Right lobe of liver (tissue), 6 donors: ENCODE measurements at regions not wholly inside any gene's neighbourhood (a gene's known extent, or its start where the extent isn't known, plus 50 kb on each side); places are given as distances from the start of the nearest gene placed in this dataset.
A peak's percentile ranks its signal among the peaks of the same experiment; 100 is the strongest.

Source experiments
- ATAC-seq, 4 donors: fragments of 200-7000 bp; cut with Tn5 transposase; one replicate each; pipeline ENCODE4 v1.9.1; 2020; ENCODE audit warnings: mild to moderate bottlenecking in 4 of 4, moderate library complexity in 4 of 4
- DNase-seq, 3 donors: peaks; one replicate each; pipeline ENCODE4 v3.0.0-alpha.2; 2020
- H3K27ac ChIP-seq, 3 donors: fragments of 200-600 bp; one replicate each; pipeline ENCODE4 v1.8.0; 2022
- H3K27me3 ChIP-seq, 2 donors: fragments of 200-600 bp; one replicate each; pipeline ENCODE4 v1.8.0; 2022
- H3K36me3 ChIP-seq, 4 donors: fragments of 200-600 bp; sonication (generic) in 1 of 4; one replicate each; pipeline versions ENCODE4 v1.5.1 to v1.8.0; 2017 to 2022; ENCODE audit warnings: control low read depth in 1 of 4
- H3K4me1 ChIP-seq, 4 donors: fragments of 200-600 bp; sonication (generic) in 1 of 4; one replicate each; pipeline versions ENCODE4 v1.5.1 to v1.8.0; 2017 to 2022; ENCODE audit warnings: control low read depth in 1 of 4
- H3K4me3 ChIP-seq, 3 donors: fragments of 200-600 bp; one replicate each; pipeline ENCODE4 v1.8.0; 2022
- H3K9me3 ChIP-seq, 4 donors: fragments of 200-600 bp; sonication (generic) in 1 of 4; one replicate each; pipeline versions ENCODE4 v1.5.1 to v1.8.0; 2017 to 2022; ENCODE audit warnings: control low read depth in 1 of 4
- CTCF ChIP-seq, 4 donors: fragments of 200-600 bp in 3 of 4; fragments of 450-650 bp in 1 of 4; IDR thresholded peaks; one replicate each; pipeline versions ENCODE4 v1.5.1 to v1.8.0; 2016 to 2022; ENCODE audit warnings: antibody characterized with exemption in 4 of 4, mild to moderate bottlenecking in 2 of 4
- POLR2A ChIP-seq: fragments of 450-650 bp; IDR thresholded peaks from one replicate; pipeline ENCODE4 v1.6.1; 2017; ENCODE audit warnings: antibody characterized with exemption, mild to moderate bottlenecking
- WGBS: methylation state at CpG from one replicate; pipeline ENCODE4 v1.1.6; 2018; ENCODE audit warnings: low coverage, low lambda C conversion rate; ENCODE audit not compliant: insufficient coverage; ENCODE audit errors: missing lambda C conversion rate; 5-methylcytosine and 5-hydroxymethylcytosine counted together
- intact Hi-C, 2 donors: fragments of 100-400 bp; cut with DNase I; formaldehyde crosslinking; loops; one replicate each; pipeline versions ENCODE4 v1.11.2 to v1.14.1; 2022
- donor health status: DM: no; HTN: yes; CAD: no.
- donor health status: DM: no; HTN: no; CAD: no.
- donor health status: DM: no; HTN: no; CAD: no.
- donor health status: DM: no; HTN: yes; CAD: no.
- donor health status: DM: no; HTN: yes; CAD: no.

DNA sequence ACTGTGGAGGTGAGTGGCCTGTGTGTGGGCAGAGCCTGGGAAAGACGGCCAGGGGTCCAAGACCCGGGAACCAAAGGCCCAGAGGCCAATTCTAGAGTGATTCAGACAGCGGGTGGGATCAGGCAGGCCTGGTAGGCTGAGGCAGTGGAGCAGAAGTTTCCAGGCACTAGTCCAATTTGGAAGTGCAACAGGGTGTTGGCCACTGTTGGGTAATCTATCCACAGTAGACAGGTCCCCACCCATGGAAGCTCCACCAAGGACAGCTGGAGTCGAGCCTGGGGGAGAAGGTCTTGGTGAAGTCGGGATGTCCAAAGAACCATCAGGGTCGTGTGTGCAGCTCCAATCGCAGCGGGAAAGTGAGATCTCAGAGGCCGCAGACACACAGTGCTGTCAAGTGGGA is 125.8 kb upstream of the COPS8 start:
- ATAC-seq = no peak
- no peaks in the 10 kb centered on the region for H3K36me3 ChIP-seq
- no peaks in the 10 kb centered on the region for H3K4me1 ChIP-seq
- no peaks in the 10 kb centered on the region for H3K27me3 ChIP-seq
- H3K9me3 ChIP-seq = no peaks in the 10 kb centered on the region
- TF ChIP-seq POLR2A (no peak), CTCF (IDR thresholded peaks at IDR 0.05) (no peak)
- no peak overlapping the region for H3K27ac ChIP-seq
- peak in 1 of 3 donors; percentile 36 for DNase-seq
- no peak overlapping the region for H3K4me3 ChIP-seq
- intact Hi-C loops = no loop called here
- WGBS = 87% methylated on average over 5 of the region's 9 CpGs

DNA sequence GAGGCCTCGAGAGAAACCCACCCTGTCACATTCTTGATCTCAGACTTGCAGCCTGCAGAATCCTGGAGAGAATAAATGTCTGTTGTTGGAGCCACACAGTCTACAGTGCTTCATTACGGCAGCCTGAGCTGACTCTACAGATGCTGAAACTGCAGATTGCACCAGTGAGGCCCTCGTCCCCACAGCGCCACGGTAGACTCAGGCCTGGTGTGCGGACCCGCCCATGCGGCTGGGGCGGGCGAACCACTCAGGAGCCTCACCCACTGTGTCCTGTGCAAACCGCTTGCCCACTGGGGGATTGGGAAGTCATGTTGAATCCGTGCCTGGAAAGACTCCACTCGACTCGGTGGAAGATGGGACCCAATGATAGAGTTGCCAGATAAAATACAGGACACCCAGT is 125.2 kb upstream of the COPS8 start:
- no peaks in the 10 kb centered on the region for H3K27me3 ChIP-seq
- no peak overlapping the region for H3K27ac ChIP-seq
- no peaks in the 10 kb centered on the region for H3K9me3 ChIP-seq
- TF ChIP-seq POLR2A (no peak), CTCF (IDR thresholded peaks at IDR 0.05) (no peak)
- ATAC-seq = no peak
- 96% methylated on average over 3 of the region's 14 CpGs for WGBS
- no peak overlapping the region for H3K4me3 ChIP-seq
- DNase-seq = peak in 1 of 3 donors; percentile 40
- intact Hi-C loops = no loop called here
- H3K4me1 ChIP-seq = no peaks in the 10 kb centered on the region
- H3K36me3 ChIP-seq = no peaks in the 10 kb centered on the region

GRCh38 chr2:236962816-236963215 is 122.9 kb upstream of the COPS8 start:
- Histone ChIP-seq H3K4me3 (no peak overlapping the region), H3K9me3 (no peaks in the 10 kb centered on the region), H3K36me3 (no peaks in the 10 kb centered on the region), H3K27ac (no peak overlapping the region), H3K27me3 (no peaks in the 10 kb centered on the region), H3K4me1 (no peaks in the 10 kb centered on the region)
- WGBS = 90% methylated on average over 3 of the region's 4 CpGs
- DNase-seq (peak in 1 of 3 donors; percentile 16), ATAC-seq (no peak)
- intact Hi-C loops = no loop called here
- no peak for TF ChIP-seq POLR2A
- TF ChIP-seq CTCF (IDR thresholded peaks at IDR 0.05) = no peak

DNA sequence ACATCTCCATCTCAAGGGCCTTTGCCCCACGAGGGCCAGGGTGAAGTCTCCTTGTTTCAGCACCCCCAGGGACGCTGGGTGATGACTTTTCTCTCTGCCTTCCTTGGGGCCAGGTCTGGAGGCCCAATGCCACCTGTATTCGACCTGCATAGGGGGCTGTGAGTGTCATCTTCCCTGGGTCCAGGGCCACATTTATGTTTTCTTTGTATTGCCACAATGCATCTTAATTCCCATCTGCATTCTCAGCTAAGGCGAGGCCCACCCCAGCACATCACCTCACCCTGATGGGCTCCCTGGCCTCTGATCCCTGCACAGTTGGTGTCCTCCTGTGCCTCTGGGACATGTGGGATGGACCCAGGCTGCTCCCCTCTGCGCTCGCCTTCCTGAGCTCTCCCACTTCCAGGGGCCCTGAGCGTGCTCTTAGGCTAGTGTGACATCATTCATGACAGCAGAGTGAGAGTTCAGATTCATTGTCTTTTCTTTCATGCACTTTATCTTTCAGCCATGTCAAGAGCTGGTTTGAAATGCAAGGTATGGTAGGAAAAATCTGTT is 122.0 kb upstream of the COPS8 start:
- 65% methylated on average over 2 of the region's 7 CpGs for WGBS
- H3K4me3 ChIP-seq = no peak overlapping the region
- no peaks in the 10 kb centered on the region for H3K4me1 ChIP-seq
- H3K9me3 ChIP-seq = no peaks in the 10 kb centered on the region
- no peaks in the 10 kb centered on the region for H3K27me3 ChIP-seq
- intact Hi-C loops = no loop called here
- no peaks in the 10 kb centered on the region for H3K36me3 ChIP-seq
- DNase-seq (peak in 1 of 3 donors; percentile 37), ATAC-seq (no peak)
- TF ChIP-seq POLR2A (no peak), CTCF (IDR thresholded peaks at IDR 0.05) (no peak)
- H3K27ac ChIP-seq = no peak overlapping the region

DNA sequence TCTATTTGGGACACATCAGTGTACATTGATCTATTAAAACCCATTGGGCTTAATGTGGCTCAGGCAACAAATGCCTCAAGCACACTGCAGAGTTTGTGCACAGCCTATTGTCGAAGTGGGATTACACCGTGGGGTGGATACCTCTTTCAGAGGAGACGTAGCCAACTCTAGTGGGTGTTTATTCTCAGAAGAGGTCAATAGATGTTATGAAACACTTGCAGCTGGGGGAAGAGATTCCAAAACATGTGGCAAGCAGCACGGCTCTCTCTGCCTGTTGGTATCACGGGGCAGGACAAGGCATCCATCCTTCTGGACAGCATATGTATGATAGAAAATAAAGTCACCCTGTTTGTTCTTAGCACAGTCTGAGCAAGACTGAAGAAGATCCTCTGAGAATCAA is 121.4 kb upstream of the COPS8 start:
- 27% methylated on average over 5 of the region's 5 CpGs for WGBS
- peak in 1 of 4 donors; percentile 6 for TF ChIP-seq CTCF (IDR thresholded peaks at IDR 0.05)
- no peak for TF ChIP-seq POLR2A

More for the DNA sequence above, 121.4 kb upstream of the COPS8 start:
- intact Hi-C loops = no loop called here
- Histone ChIP-seq H3K9me3 (no peaks in the 10 kb centered on the region), H3K4me1 (no peaks in the 10 kb centered on the region), H3K27ac (no peak overlapping the region), H3K4me3 (no peak overlapping the region), H3K36me3 (no peaks in the 10 kb centered on the region), H3K27me3 (no peaks in the 10 kb centered on the region)
- peak in 3 of 4 donors; percentile 46 to 59 (median 51) for ATAC-seq
- peak in 1 of 3 donors; percentile 9 for DNase-seq
